HG03442 (cell line): ENCODE measurements at regions not wholly inside any gene's neighbourhood (a gene's known extent, or its start where the extent isn't known, plus 50 kb on each side); places are given as distances from the start of the nearest gene placed in this dataset.

Source experiments
- ATAC-seq: cut with Tn5 transposase; IDR thresholded peaks from one replicate; pipeline ENCODE4 v1.9.1; 2021; ENCODE audit warnings: mild to moderate bottlenecking, moderate library complexity; ENCODE audit not compliant: unreplicated experiment

DNA sequence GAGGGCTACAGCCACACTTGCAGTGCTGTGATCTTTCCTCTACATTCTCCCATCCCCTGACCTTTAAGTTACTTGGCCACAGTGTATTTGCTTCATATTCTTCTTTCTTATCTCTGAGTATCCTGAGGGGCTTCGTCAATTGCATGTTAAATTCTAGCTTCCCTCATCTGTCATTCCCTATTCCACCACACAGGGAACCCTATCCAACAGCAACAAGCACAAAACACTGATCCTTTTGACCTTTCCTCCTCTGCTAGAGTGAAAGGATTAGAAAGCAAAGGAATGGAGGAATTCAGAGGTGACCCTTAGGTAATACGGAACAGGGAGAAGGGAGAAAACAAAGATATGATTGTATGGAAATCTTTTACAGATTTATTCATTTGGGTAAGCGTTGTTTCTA, 1061.7 kb upstream of the TENM4 start:
- no peak for ATAC-seq

DNA sequence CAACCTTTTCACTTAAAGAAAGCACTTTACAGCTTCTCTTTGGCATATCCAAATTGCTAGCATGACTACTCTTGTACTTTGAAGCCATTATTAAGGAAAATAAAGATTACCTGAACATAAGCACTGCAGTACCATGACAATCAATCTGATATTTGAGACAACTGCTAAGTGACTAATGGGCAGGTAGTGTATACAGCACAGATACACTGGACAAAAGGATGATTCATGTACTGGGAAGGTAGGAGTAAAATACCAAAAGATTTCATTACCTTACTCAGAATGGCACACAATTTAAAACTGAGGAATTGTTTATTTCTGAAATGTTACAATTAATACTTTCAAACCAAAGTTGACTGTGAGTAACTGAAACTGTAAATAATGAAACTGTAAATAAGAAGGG, 1054.3 kb upstream of the TENM4 start:
- ATAC-seq, result no peak

DNA sequence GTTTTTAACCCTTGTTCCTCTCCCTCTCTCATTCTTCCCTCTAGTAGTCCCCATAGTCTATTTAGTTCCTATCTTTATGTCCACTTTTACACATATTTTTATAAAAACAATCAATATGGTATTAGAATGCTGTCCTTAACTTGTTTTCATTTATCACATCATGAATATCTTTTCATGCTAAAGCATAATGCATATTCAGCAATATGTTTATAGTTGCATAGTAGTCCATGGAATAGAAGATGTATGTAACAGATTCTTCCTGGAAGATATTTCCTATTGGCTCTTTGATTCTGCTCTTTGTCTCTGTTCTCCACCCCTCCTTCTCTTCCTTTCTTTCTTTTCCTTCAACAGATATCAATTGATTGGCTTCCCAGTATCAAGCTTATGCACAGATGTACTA, 1047.1 kb upstream of the TENM4 start:
- no peak for ATAC-seq

DNA sequence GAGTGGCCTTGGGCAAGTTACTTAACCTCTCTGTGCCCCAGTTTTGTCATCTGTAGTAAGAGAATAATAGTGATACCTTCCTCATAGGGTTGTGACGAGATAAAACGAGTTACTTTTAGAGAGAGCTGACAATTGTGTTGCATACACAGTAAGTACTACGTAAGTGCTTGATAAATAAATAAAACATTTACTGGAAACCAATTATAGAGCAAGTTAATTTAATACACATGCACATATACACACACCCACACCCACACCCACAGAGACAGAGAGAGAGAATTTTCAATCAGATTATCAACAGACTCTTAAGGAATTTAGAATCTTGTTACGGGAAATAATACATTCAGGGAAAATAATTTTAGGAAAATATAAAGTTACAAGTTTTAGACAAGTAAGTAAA, 1045.8 kb upstream of the TENM4 start:
- ATAC-seq, result no peak

DNA sequence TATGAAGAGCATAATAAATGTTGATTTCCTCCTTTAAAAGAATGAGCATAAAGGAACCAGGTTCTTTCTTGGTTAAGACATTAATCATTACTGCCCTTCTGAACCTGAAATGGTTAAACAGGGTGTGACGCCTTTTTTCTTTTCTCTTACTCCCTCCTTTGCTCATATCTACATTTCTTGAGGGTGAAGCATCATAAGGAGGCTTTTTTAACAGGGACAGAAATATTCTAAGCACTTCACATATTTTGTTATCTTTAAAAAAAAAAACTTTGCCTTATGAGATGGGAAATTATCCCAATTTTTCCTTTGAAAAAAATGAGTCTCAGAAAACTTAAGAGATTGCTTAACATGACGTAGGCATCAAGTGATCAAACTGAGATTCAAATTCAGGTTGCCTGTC, 1036.3 kb upstream of the TENM4 start:
- ATAC-seq, result no peak

DNA sequence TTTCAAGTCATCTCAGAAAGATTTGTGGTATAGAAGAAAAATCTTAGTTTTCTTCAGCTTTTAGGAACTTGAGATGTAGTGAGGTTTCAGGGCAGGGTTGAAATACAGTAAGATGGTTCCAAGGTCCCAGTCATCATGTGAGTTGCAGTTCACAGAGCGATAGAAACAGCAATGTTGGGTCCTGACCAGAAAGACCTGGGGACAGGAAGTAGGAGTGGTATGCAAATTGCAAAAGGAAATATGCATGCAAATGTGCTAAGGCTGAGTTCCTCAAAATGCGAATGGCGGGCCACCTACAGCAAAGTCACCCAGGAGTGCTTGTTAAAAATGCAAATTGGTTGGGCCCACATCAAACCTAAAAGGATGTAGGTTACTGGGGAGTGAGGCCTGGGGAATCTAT, 1032.7 kb upstream of the TENM4 start:
- peak; percentile 67 for ATAC-seq

DNA sequence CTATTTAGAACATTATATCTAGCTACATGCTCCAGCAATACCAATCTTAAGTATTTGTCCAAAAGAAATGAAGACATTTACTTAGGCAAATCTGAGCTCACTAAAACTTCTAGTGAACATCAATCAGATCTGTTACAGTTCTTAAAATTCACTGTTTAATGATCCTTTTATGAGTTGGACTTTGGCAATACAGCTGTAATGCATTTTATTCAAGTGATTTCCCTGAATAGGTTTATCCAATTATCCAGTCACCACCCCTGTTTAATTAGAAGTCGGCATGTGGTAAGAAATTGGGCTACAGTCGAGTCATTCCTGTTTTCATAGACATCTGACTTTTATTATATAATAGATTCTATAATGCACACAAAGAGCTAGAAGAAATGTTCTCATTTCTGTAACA, 1029.0 kb upstream of the TENM4 start:
- ATAC-seq, result no peak

DNA sequence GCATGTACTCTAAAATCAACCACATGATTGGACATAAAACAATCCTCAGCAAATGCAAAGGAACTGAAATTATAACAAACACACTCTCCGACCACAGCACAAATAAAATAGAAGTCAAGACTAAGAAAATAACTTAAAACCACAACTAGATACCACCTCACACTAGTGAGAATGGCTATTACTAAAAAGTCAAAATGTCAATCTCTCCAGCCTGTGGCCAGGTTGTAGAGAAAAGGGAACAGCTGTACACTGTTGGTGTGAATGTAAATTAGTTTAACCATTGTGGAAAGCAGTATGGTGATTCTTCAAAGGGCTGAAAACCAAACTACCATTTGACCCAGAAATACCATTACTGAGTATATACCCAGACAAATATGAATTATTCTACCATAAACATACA, 1025.7 kb upstream of the TENM4 start:
- ATAC-seq, result no peak

DNA sequence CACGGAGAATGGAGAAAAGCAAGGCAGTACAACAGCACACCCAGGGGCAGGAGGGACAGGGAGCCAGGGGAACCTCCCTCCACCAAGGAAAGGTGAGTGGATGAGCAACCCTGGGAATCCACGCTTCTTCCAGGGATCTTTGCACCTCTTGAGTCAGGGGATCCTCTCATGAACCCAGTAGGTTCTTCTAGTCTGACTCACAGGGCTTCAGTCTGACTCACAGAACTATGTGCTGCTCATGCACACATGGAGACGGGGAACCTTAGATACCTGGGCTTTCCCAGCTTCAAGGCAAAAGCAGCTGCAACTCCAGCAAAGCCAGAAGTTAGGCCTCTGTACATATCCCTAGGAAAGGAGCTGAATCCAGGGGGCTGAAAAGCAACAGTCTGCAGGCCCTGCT, 1021.4 kb upstream of the TENM4 start:
- no peak for ATAC-seq

DNA sequence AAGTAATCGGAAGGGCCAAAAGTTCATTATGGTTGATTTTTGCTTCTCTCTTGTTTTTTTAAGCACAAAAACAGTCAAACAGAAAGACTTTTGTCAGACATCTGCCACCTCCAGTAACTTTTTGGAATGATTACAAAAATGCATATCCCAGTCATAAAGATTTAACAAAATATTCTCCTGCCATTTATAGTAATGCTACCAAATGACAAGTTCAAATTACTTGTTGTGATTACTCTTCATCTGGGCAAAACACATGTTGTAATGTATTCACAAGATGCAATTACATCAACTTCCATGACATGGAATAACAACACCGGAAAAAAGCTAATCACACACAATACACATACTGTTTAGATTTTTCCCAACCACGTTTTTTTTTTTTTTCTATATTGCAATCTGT, 1017.5 kb upstream of the TENM4 start:
- no peak for ATAC-seq

DNA sequence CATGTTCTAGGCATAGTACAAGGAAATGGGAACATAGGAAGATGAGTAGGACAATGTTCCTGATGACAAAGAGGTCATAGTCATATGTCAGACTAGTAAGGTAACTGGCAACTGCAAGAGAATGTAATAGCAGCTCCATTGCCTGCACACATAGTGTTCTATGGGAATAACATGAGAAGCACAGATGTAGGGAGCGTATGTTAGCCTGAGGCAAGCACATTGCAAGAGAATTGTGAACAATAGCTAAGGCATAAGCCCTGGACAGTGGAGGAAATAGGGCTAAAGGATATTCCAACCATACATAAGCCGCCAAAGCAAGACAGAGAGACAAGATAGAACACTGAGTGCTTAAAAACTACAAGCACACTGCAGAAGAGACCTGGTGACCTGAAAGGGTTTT, 1017.0 kb upstream of the TENM4 start:
- ATAC-seq, result no peak

DNA sequence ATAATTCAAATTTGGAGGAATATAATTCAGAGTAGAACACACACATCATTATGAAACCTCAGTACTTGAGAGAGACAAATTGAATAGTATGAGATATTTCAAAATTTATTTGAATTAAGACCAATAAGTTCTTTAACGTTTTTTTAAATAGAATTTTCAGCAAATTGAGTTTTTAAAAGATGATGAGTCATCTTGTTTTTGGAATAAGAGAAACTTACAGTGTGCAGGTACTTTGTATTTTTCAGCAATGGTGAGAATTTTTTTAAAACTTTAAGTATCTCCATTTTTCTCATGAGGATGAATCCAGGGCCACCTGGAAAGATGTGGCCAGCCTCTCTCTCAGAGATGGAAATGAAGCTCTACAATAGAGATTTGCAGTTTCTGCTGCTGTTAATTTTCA, 1015.0 kb upstream of the TENM4 start:
- ATAC-seq, result no peak

DNA sequence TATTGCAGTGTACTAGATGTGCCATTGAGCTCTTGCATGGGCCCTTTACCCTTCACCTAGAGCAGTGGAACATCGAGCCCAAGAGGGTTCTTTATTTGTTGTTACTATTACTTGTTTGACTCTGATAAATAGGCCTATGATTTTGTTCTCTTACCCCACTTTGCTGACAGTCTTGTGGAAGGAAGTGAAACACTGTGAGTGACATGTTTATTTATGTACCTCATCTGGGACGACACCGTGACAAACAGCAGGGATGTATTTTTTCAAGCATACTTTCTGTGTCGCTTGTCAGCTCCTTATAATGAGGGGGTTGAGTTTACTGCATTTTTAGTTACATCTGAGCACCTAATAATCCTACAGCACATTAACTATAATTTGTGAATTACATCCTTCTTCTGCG, 1010.3 kb upstream of the TENM4 start:
- ATAC-seq, result no peak

DNA sequence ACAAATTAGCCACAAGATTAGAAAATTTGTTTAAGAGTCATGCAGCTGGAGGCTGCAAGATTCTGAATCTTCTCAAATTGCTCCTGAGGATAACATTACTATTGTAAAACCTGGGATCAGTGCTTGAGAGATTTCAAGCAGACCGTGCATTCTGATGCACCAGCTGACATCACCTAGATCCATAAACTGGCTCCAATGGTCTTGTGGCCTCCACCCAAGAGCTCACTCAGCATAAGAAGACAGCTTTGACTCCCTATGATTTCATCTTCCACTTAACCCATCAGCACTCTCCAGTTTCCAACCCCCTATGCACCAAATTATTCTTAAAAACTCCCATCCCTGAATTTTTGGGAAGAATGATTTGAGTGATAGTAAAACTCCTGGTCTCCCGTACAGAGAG, 1007.9 kb upstream of the TENM4 start:
- ATAC-seq, result no peak

DNA sequence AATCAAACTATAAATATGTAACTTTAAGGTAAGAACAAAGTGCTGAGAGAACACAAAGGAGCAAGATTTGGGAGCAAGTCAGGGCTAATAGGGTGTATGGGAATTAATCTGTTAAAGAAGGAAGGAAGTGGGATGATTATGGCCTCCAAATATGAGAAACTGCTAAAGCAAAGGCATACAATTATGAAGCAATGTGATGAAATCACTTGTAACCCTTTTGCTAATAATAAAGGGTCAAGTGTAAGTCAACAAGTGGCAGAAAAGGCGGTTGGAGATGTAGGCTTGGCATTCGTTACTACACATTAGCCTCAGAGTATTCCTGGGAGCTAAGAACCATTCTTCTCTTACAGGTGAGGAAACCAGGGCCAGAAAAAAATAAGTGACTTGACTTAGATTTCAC, 1002.3 kb upstream of the TENM4 start:
- no peak for ATAC-seq

DNA sequence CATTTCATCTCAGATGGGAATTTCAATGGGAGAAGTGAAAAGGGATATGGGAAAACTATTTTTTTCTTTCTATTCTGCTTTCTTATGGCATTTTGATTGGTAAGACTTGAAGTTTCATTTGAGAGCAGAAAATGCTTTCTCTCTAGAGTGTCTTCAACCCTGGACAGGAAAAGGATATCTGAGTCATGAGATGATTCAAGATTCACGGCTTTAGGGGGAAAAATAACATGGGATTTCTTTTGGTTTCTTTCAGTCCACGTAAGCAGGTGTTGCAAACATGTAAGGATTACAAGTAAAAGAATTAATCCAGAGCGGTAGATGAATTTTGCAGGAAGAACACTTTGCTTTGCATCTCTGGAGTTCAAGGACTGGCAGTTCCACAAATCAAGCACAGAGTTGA, 1001.0 kb upstream of the TENM4 start:
- no peak for ATAC-seq

DNA sequence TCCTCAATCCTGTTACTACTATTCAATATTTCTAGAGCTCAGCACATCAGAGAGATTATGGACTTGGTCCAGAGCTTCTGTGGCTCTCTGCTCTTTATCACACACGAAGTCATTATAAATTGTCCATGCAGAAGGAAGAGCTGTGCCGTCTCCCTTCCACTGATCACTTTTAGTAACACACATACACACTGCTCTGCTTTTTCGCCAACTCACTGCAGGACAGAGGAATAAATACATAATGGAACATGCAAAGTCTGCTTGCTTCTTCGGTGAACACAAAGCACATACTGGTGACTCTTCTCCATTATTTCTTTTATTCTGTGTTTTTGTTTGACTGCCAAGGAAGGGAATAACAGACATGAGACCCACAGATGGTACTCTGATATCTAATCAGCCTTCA, 1000.0 kb upstream of the TENM4 start:
- no peak for ATAC-seq

DNA sequence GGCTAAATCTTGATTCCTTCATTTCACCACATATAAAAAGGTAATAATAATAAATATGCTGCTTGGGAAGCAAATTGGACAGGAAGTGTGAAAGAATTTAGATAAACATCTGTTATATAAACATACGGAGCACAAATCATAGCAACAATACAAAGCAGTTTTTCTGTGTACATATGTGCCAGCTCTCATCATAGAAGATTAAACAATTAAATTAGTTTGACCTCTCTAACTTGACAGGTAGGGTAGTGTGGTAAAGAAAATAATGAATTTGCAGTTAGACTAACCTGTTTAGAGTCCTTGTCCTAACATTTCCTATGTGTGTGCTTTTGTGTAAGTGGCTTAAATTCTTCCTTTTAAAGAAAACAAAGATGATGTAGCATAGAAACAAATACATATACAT, 995.7 kb upstream of the TENM4 start:
- no peak for ATAC-seq

DNA sequence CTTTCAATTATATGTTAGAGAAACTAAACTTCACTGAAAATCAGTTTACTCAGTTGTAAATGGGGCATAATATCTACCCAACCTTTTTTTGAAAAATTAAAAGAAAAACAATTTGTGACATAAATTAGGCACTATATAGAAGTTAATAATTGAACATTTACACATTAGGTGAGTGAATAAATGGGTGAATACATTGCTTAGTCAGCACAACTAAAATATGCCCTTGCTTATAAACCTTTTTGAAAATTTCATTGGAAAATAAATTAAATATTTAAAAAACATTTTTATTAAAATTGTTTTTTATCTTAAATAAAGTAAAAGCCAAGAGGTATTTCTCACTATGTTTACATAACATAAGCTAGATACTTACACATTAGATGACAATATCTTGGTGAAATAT, 994.5 kb upstream of the TENM4 start:
- no peak for ATAC-seq

DNA sequence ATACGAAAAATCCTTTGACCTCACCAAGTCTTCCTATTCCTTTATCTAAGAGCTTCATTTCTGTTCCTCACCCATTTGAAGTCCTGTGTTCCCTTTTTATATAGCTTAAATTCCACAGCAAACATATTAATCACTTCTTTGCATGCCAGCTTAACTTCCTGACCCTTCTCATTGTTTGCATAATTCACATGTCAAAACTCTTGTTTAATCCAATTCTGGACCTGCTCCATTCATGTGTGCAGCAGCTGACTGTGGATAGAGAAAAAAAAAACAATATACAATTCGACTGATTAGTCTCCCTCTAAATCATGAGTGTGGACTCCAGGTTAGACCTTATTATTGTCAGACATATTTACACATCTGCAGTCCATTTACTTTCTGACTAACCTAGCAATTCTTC, 991.2 kb upstream of the TENM4 start:
- no peak for ATAC-seq

DNA sequence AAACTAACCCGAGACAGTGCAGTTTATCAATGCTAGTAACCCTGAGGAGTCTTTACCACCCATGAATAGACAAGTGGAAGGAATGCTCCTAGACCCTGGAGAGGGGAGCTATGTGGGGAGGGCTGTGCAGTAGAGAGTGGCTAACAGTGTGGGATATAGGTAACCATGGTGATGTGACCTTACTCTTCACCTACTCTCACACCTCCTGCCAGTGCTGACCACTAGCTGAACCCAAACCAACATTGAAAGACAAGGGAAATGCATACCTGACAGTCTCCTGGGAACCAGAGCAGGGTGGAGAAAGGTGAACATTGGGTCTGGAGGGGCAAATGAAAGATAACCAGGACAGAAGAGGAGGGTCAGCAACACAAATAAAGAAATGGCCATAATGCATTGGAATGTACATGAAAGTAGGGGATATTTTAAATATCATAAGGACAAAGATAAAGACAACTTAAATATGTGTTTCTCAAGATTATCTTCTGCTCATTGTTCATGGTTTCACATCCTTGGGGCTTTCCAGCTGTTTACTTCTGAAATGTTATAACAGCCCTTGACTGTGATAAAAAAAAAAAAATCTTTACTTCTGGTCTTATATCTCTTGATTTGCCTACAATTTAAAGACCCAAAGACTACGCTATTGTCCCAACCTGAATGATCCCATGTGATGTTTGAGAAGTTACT, 983.3 kb upstream of the TENM4 start:
- no peak for ATAC-seq

DNA sequence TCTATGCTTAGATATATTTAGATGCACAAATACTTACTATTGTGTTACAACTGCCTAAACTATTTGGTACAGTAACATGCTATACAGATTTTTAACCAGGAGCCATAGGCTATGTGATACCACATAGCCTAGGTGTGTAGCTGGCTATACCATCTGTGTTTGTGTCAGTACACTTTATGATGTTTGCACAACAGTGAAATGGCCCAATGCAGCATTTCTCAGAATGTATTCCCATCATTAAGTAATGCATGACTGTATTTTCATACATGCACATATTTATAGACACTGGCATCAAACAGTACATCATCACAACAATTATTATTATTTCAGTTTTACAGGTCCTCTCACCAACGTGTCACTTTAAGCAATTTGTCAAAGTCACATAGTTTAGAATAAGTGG, 979.5 kb upstream of the TENM4 start:
- no peak for ATAC-seq

DNA sequence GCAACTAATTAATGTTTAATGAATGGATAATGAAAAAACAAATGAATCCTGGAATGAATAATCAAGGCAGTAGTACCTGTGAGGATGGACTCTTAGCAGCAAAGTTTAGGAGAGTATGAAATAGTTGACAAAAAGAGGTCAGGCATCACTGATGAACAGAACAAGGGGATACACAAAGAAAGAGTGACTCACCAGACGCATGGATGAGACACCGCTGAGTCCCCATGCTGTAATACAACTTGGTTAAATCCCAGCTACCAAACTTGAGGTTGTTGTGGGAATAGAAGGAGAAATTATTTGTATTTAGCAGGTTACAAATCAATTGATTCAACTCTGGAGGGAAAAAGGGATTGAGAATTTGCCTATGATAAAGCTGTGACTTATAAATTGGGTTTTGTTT, 976.9 kb upstream of the TENM4 start:
- no peak for ATAC-seq

DNA sequence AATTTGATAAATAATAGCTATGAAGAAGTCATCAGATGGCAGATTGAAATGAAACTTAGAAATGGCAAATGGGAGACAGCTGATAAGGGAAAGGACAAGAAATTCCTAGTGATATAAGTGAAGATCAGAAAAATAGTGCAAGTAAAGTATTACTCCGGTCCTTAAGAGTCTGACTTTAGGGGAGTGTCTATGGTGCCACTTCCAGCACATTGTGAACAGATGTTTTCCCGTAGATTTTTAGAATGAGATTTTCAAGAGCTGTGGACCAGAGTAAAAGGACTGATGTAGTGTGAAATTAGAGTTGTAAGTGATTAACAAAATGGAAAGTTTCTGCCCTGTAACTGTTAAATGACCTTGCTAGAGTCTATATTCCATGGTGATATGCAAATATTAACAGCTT, 974.8 kb upstream of the TENM4 start:
- no peak for ATAC-seq
